Left ventricle myocardium inferior (tissue), 1 donor: ENCODE measurements at regions not wholly inside any gene's neighbourhood (a gene's known extent, or its start where the extent isn't known, plus 50 kb on each side); places are given as distances from the start of the nearest gene placed in this dataset.

ENCODE experiments used
- DNase-seq: peaks from one replicate; pipeline ENCODE4 v3.0.0-alpha.2; 2020
- H3K27ac ChIP-seq: fragments of 200-600 bp; replicated peaks from 2 replicates; pipeline ENCODE4 v1.8.0; 2021
- H3K27me3 ChIP-seq: fragments of 200-600 bp; 2 replicates; pipeline ENCODE4 v1.8.0; 2021; ENCODE audit warnings: low read depth
- H3K36me3 ChIP-seq: fragments of 200-600 bp; 2 replicates; pipeline ENCODE4 v1.8.0; 2021
- H3K4me1 ChIP-seq: fragments of 200-600 bp; 2 replicates; pipeline ENCODE4 v1.8.0; 2021
- H3K4me3 ChIP-seq: fragments of 200-600 bp; 2 replicates; pipeline ENCODE4 v1.8.0; 2021; ENCODE audit warnings: mild to moderate bottlenecking, moderate library complexity
- H3K9me3 ChIP-seq: fragments of 200-600 bp; replicated peaks from 2 replicates; pipeline ENCODE4 v1.8.0; 2021
- intact Hi-C: fragments of 100-400 bp; cut with micrococcal nuclease; formaldehyde crosslinking; loops from one replicate; pipeline ENCODE4 v1.11.0; 2022
- TF ChIP-seq, protein P1 (sequence below): fragments of 200-600 bp; IDR thresholded peaks from 2 replicates; pipeline ENCODE4 v1.8.0; 2021; ENCODE audit warnings: antibody characterized with exemption, mild to moderate bottlenecking, borderline replicate concordance
- donor health status: DM: no; HTN: yes; CAD: no; lungs with severe emphysema.

DNA sequence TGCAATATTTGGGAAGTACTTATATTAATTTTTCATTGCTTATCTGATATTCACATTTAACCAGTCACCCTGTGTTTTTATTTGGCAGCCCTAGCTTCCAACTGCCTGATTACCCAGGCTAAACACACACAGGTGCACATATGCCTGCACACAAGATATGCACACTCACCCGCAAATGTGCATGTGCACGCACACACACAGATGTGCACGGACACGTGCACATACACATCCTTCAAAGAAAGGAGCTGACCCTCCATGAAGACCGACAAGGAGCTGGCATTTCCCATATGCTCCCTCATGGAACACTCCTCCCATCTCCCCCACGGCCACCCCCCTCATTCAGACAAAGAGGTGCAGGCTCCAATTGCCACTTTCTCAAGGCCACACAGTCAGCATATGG is 242.2 kb downstream of the ENGASE start:
- Histone ChIP-seq H3K4me1 (no peaks in the 10 kb centered on the region), H3K36me3 (no peaks in the 10 kb centered on the region), H3K4me3 (no peak overlapping the region), H3K27ac (no peak overlapping the region), H3K9me3 (no peaks in the 10 kb centered on the region), H3K27me3 (peaks cover 93% of the 10 kb centered on the region)
- intact Hi-C loops, result no loop called here
- no peak for DNase-seq
- TF ChIP-seq, protein P1, sequence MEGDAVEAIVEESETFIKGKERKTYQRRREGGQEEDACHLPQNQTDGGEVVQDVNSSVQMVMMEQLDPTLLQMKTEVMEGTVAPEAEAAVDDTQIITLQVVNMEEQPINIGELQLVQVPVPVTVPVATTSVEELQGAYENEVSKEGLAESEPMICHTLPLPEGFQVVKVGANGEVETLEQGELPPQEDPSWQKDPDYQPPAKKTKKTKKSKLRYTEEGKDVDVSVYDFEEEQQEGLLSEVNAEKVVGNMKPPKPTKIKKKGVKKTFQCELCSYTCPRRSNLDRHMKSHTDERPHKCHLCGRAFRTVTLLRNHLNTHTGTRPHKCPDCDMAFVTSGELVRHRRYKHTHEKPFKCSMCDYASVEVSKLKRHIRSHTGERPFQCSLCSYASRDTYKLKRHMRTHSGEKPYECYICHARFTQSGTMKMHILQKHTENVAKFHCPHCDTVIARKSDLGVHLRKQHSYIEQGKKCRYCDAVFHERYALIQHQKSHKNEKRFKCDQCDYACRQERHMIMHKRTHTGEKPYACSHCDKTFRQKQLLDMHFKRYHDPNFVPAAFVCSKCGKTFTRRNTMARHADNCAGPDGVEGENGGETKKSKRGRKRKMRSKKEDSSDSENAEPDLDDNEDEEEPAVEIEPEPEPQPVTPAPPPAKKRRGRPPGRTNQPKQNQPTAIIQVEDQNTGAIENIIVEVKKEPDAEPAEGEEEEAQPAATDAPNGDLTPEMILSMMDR, result no peak

DNA sequence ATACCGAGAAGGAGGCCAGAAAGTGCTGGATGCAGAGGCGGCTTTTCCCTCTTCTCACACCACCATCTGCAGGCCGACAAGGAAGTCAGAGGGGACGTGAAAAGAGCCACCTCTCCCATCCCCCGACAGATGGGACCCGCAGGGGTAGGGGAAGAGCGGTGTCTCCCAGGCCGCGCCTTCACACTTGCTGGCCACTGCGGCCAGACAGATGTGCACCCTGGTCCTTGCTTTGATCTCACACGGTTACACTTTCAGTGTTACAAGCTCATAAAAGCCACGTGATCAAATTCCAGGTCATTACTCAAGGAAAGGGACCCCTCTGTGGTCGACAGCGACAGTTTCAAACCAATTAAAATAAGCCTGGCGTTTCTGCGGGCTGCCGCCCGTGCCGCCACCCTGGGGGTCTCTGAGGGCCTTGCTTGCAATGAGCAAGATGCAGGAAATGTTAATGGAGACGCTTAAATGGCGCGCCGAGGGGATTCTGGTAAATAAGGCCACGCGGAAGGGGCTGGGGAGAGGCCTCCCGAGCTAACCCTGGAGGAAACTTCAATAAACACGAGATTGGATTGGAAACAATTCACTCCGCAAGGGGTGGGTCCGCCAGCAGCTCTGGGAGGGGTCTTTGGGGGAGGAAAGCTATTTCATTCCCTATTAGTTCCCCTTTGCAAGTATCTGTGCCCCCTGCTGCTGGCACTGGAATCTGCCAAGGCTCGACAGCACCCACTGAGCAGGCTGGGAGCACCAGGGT is 240.9 kb downstream of the ENGASE start:
- intact Hi-C loops, result no loop called here
- H3K27me3 ChIP-seq, result peaks cover 92% of the 10 kb centered on the region
- DNase-seq, result no peak
- H3K4me3 ChIP-seq, result no peak overlapping the region
- H3K27ac ChIP-seq, result no peak overlapping the region
- H3K9me3 ChIP-seq, result no peaks in the 10 kb centered on the region
- TF ChIP-seq, protein P1, result no peak
- H3K36me3 ChIP-seq, result no peaks in the 10 kb centered on the region
- no peaks in the 10 kb centered on the region for H3K4me1 ChIP-seq

- H3K9me3 ChIP-seq, result no peaks in the 10 kb centered on the region
- H3K4me3 ChIP-seq, result no peak overlapping the region
- no peaks in the 10 kb centered on the region for H3K4me1 ChIP-seq
- no peak for DNase-seq
- TF ChIP-seq, protein P1, result no peak
- intact Hi-C loops, result no loop called here
- peaks cover 92% of the 10 kb centered on the region for H3K27me3 ChIP-seq
- no peaks in the 10 kb centered on the region for H3K36me3 ChIP-seq
- no peak overlapping the region for H3K27ac ChIP-seq
These were observed 240.2 kb downstream of the ENGASE start for GRCh38 chr17:79314617-79315357.

DNA sequence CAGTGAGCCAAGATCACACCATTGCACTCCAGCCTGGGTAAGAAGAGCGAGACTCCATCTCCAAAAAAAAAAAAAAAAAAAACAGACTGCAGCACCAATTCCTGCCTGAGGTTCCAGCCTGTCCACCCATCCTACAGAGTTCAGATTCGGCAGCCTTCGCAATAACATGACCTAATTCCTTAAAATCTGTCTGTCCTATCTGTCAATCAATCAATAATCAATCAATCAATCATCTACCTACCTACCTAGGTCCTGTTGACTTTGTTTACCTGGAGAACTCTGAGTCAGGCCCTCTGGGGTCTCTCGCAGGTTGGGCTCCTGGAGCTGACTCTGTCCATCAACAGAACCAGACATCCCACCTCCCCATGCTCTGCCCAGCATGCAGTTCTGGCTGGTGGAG is 236.7 kb downstream of the ENGASE start:
- peaks cover 17% of the 10 kb centered on the region for H3K4me1 ChIP-seq

GRCh38 chr17:79306424-79307318 is 232.0 kb downstream of the ENGASE start:
- DNase-seq, result peak; percentile 37
- H3K4me1 ChIP-seq, result peaks cover 36% of the 10 kb centered on the region
- no peaks in the 10 kb centered on the region for H3K36me3 ChIP-seq
- intact Hi-C loops, result no loop called here
- peaks cover 22% of the 10 kb centered on the region for H3K27me3 ChIP-seq
- no peaks in the 10 kb centered on the region for H3K9me3 ChIP-seq
- peak overlapping the region; percentile 44 for H3K4me3 ChIP-seq
- TF ChIP-seq, protein P1, result no peak
- peak overlapping the region; percentile 85 for H3K27ac ChIP-seq

More for the DNA sequence above, 236.7 kb downstream of the ENGASE start:
- peaks cover 66% of the 10 kb centered on the region for H3K27me3 ChIP-seq
- no peaks in the 10 kb centered on the region for H3K36me3 ChIP-seq
- no peak for DNase-seq
- no peak overlapping the region for H3K27ac ChIP-seq
- intact Hi-C loops, result no loop called here
- no peaks in the 10 kb centered on the region for H3K9me3 ChIP-seq
- TF ChIP-seq, protein P1, result no peak
- no peak overlapping the region for H3K4me3 ChIP-seq
